IMR-90 (cell line): ENCODE measurements at regions not wholly inside any gene's neighbourhood (a gene's known extent, or its start where the extent isn't known, plus 50 kb on each side); places are given as distances from the start of the nearest gene placed in this dataset.

Experiments used
- ATAC-seq: fragments of 200-7000 bp; cut with Tn5 transposase; 2 replicates; pipeline ENCODE4 v1.9.1; 2020; ENCODE audit warnings: low read depth, mild to moderate bottlenecking, moderate library complexity
- BruUV-seq: library from RNA; stranded (reverse); fragments of 400-500 nt; replicated peaks from 2 replicates; lab custom pipeline; 2021; lab: Mats Ljungman, UMichigan
- CTCF ChIA-PET: fragments of 300-600 bp; formaldehyde crosslinking; extraction: SDS; loops from one replicate; lab custom pipeline; 2021; ENCODE audit warnings: antibody characterized with exemption; lab: Yijun Ruan, JAX
- POLR2A ChIA-PET: fragments of 300-600 bp; sonication (Branson Sonifier 250); formaldehyde crosslinking; loops from one replicate; lab custom pipeline; 2022; ENCODE audit warnings: antibody characterized with exemption; ENCODE audit not compliant: unreplicated experiment; lab: Charles Lee
- DNase-seq: peaks from one replicate; pipeline ENCODE4 v3.0.0; 2013
- H2AFZ ChIP-seq: replicated peaks from 2 replicates; pipeline ENCODE3; 2013; ENCODE audit warnings: low read length, mild to moderate bottlenecking; ENCODE audit not compliant: poor library complexity
- H2AK5ac ChIP-seq: 2 replicates; pipeline ENCODE4 v1.6.1; 2013; ENCODE audit warnings: low read depth, low read length, inconsistent platforms
- H2AK9ac ChIP-seq: replicated peaks from 2 replicates; pipeline ENCODE3; 2013; ENCODE audit warnings: mild to moderate bottlenecking, low read depth, low read length, moderate library complexity; ENCODE audit not compliant: poor library complexity
- H2BK120ac ChIP-seq: 2 replicates; pipeline ENCODE4 v1.6.1; 2013; ENCODE audit warnings: low read depth, low read length, inconsistent platforms
- H2BK15ac ChIP-seq: 3 replicates; pipeline ENCODE4 v1.6.1; 2013; ENCODE audit warnings: low read depth, low read length, inconsistent platforms
- H2BK20ac ChIP-seq: 2 replicates; pipeline ENCODE4 v1.6.1; 2013; ENCODE audit warnings: low read depth, mild to moderate bottlenecking, inconsistent platforms, low read length, moderate library complexity
- H2BK5ac ChIP-seq: 2 replicates; pipeline ENCODE4 v1.6.1; 2013; ENCODE audit warnings: mild to moderate bottlenecking, low read depth, low read length, inconsistent platforms; ENCODE audit not compliant: poor library complexity, severe bottlenecking
- H3K14ac ChIP-seq: replicated peaks from 2 replicates; pipeline ENCODE4 v1.6.1; 2013; ENCODE audit warnings: low read depth, low read length, inconsistent platforms
- H3K18ac ChIP-seq: 2 replicates; pipeline ENCODE4 v1.6.1; 2013; ENCODE audit warnings: low read depth, low read length, control low read depth
- H3K23ac ChIP-seq: 2 replicates; pipeline ENCODE4 v1.6.1; 2013; ENCODE audit warnings: low read depth, low read length, inconsistent platforms
- H3K27ac ChIP-seq: 2 replicates; pipeline ENCODE4 v1.5.1; 2013; ENCODE audit warnings: mild to moderate bottlenecking, control low read depth, low read length; ENCODE audit not compliant: insufficient read depth
- H3K27me3 ChIP-seq: 2 replicates; pipeline ENCODE4 v1.6.1; 2013; ENCODE audit warnings: low read length; ENCODE audit not compliant: control insufficient read depth, insufficient read depth
- H3K36me3 ChIP-seq: 2 replicates; pipeline ENCODE4 v1.6.1; 2013; ENCODE audit warnings: low read length, mixed read lengths; ENCODE audit not compliant: control insufficient read depth, insufficient read depth
- H3K4ac ChIP-seq: 2 replicates; pipeline ENCODE4 v1.6.1; 2013; ENCODE audit warnings: low read depth, low read length, inconsistent platforms
- H3K4me1 ChIP-seq: 2 replicates; pipeline ENCODE4 v1.6.1; 2013; ENCODE audit warnings: low read length, mixed read lengths; ENCODE audit not compliant: control insufficient read depth, insufficient read depth
- H3K4me2 ChIP-seq: 2 replicates; pipeline ENCODE4 v1.6.1; 2013; ENCODE audit warnings: low read depth, mild to moderate bottlenecking, control low read depth, low read length, moderate library complexity
- H3K4me3 ChIP-seq: 2 replicates; pipeline ENCODE4 v1.5.1; 2013; ENCODE audit warnings: low read depth, mild to moderate bottlenecking, control low read depth, low read length, moderate library complexity; ENCODE audit not compliant: insufficient read depth
- H3K56ac ChIP-seq: 2 replicates; pipeline ENCODE4 v1.6.1; 2013; ENCODE audit warnings: low read length, inconsistent platforms; ENCODE audit not compliant: insufficient read depth; ENCODE audit errors: extremely low read depth
- H3K79me1 ChIP-seq, 2 experiments: 2 replicates each; pipeline ENCODE4 v1.6.1; 2013; ENCODE audit warnings: low read length in 2 of 2, inconsistent platforms in 1 of 2, low read depth in 1 of 2
- H3K9ac ChIP-seq: 2 replicates; pipeline ENCODE4 v1.6.1; 2013; ENCODE audit warnings: low read depth, low read length, control low read depth
- H3K9me1 ChIP-seq: 2 replicates; pipeline ENCODE4 v1.6.1; 2013; ENCODE audit warnings: low read length, inconsistent platforms; ENCODE audit not compliant: insufficient read depth
- H3K9me3 ChIP-seq: 2 replicates; pipeline ENCODE4 v1.6.1; 2013; ENCODE audit warnings: low read length; ENCODE audit not compliant: control insufficient read depth, insufficient read depth
- H4K20me1 ChIP-seq: 2 replicates; pipeline ENCODE4 v1.6.1; 2013; ENCODE audit warnings: low read length, inconsistent platforms; ENCODE audit not compliant: insufficient read depth
- H4K5ac ChIP-seq: 2 replicates; pipeline ENCODE4 v1.6.1; 2013; ENCODE audit warnings: mild to moderate bottlenecking, low read depth, low read length, control low read depth
- H4K8ac ChIP-seq, 2 experiments: 2 replicates each; pipeline ENCODE4 v1.6.1; 2013; ENCODE audit warnings: low read depth in 2 of 2, low read length in 2 of 2, control low read depth in 1 of 2, inconsistent platforms in 1 of 2
- H4K91ac ChIP-seq: 2 replicates; pipeline ENCODE4 v1.6.1; 2013; ENCODE audit warnings: low read depth, low read length, inconsistent platforms; ENCODE audit not compliant: insufficient read depth
- BHLHE40 ChIP-seq: fragments of 150-350 bp; IDR thresholded peaks from 2 replicates; pipeline ENCODE4 v1.6.1; 2016; ENCODE audit warnings: mild to moderate bottlenecking, low read depth, low read length
- CEBPB ChIP-seq: IDR thresholded peaks from 2 replicates; pipeline ENCODE4 v1.6.1; 2012; ENCODE audit warnings: low read depth, low read length, improper control_type of control experiment
- CHD1 ChIP-seq: IDR thresholded peaks from 2 replicates; pipeline ENCODE4 v1.6.1; 2012; ENCODE audit warnings: low read depth, low read length, improper control_type of control experiment
- POLR2A ChIP-seq: IDR thresholded peaks from 2 replicates; pipeline ENCODE4 v1.6.1; 2012; ENCODE audit warnings: mild to moderate bottlenecking, low read depth, low read length
- RCOR1 ChIP-seq: IDR thresholded peaks from 2 replicates; pipeline ENCODE4 v1.6.1; 2012; ENCODE audit warnings: mild to moderate bottlenecking, low read length, improper control_type of control experiment; ENCODE audit not compliant: insufficient replicate concordance
- RFX5 ChIP-seq: IDR thresholded peaks from 2 replicates; pipeline ENCODE4 v1.8.0; 2012; ENCODE audit warnings: low read depth, mild to moderate bottlenecking, low read length, moderate library complexity
- whole genome bisulfite sequencing, 2 experiments: methylation state at CpG; one replicate each; pipeline versions ENCODE4 v1.1.5 to v1.1.7; 2013; ENCODE audit warnings: missing lambda C conversion rate in 2 of 2; ENCODE audit not compliant: insufficient read length in 1 of 2; ENCODE audit errors: extremely low coverage in 2 of 2; 5-methylcytosine and 5-hydroxymethylcytosine counted together
- dilution Hi-C: fragments of 300-500 bp; cut with HindIII; formaldehyde crosslinking; loops from one replicate; pipeline ENCODE4 v1.14.3; 2018; ENCODE audit warnings: low sequenced_read_pairs; ENCODE audit not compliant: unreplicated experiment
- in situ Hi-C: fragments of 300-500 bp; cut with MboI; formaldehyde crosslinking; loops from 3 replicates; pipeline ENCODE4 v1.14.3; 2019; ENCODE audit warnings: low sequenced_read_pairs, inconsistent platforms, mixed read lengths
- intact Hi-C: fragments of 100-400 bp; cut with micrococcal nuclease; formaldehyde crosslinking; loops from 2 replicates; pipeline ENCODE4 v1.10.0; 2022
- TF ChIP-seq, protein P1 (sequence below): fragments of 150-350 bp; IDR thresholded peaks from 2 replicates; pipeline ENCODE4 v1.6.1; 2017; ENCODE audit warnings: mild to moderate bottlenecking, antibody characterized with exemption, low read length, low read depth

DNA sequence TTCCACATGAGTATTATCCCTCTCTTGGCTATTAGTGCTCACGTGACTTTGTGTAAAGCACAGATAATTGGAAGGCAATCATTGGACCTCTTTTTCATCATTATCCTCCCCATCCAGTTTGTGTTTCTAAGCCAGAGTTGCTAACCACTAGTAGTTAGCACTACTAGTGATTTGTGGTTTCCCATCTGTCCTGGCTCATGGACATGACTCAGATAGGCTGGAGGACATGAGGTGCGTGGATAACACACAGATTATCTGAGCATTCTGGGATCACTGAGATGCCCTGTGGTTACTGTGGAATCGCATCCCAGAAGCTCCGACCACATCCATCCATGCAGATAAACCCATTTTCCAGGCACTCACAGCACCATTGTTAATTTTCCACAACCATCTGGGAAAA lies 123.8 kb upstream of the NAA20 start:
- Histone ChIP-seq H3K79me1 (peaks cover 44 to 81% of the 10 kb centered on the region in 2 experiments), H2BK15ac (no peak overlapping the region), H3K36me3 (peaks cover 51% of the 10 kb centered on the region), H2BK5ac (no peak overlapping the region), H2AFZ (no peak overlapping the region), H4K20me1 (no peaks in the 10 kb centered on the region; the same call in 1 of the 2 replicates), H3K9me1 (peaks cover 8% of the 10 kb centered on the region), H2AK9ac (no peak overlapping the region), H3K4me3 (no peak overlapping the region), H2BK20ac (no peak overlapping the region), H2AK5ac (peak overlapping the region; percentile 20; the same call in 1 of the 2 replicates), H3K23ac (no peak overlapping the region), H3K4me1 (peaks cover 18% of the 10 kb centered on the region), H3K27me3 (no peaks in the 10 kb centered on the region), H3K9ac (no peak overlapping the region), H3K14ac (no peak overlapping the region), H4K91ac (no peak overlapping the region), H2BK120ac (no peak overlapping the region), H3K56ac (no peak overlapping the region), H3K4me2 (no peak overlapping the region), H3K18ac (no peak overlapping the region), H4K5ac (no peak overlapping the region), H3K9me3 (peaks cover 2% of the 10 kb centered on the region), H4K8ac (peak overlapping the region; percentile 1 to 33; a peak in 1 of 4 replicates), H3K4ac (no peak overlapping the region), H3K27ac (no peak overlapping the region)
- ATAC-seq = no peak
- WGBS, 2 experiments = 89% methylated on average over 3 of the region's 4 CpGs; no CpG with 5 or more reads in 1 of the 2 experiments
- TF ChIP-seq CHD1 = no peak
- no peak for TF ChIP-seq CEBPB
- TF ChIP-seq POLR2A = no peak
- TF ChIP-seq, protein P1, sequence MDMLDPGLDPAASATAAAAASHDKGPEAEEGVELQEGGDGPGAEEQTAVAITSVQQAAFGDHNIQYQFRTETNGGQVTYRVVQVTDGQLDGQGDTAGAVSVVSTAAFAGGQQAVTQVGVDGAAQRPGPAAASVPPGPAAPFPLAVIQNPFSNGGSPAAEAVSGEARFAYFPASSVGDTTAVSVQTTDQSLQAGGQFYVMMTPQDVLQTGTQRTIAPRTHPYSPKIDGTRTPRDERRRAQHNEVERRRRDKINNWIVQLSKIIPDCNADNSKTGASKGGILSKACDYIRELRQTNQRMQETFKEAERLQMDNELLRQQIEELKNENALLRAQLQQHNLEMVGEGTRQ = no peak
- TF ChIP-seq RCOR1 = no peak
- no peak for TF ChIP-seq RFX5
- TF ChIP-seq BHLHE40 = no peak
- in situ Hi-C loops = no loop called here
- CTCF ChIA-PET = no interaction called here
- POLR2A ChIA-PET = no interaction called here
- no TSS peak for BruUV-seq
- intact Hi-C loops = no loop called here
- no peak for DNase-seq
- dilution Hi-C loops = no loop called here
